Mesendoderm (in vitro differentiated cells): ENCODE measurements at regions not wholly inside any gene's neighbourhood (a gene's known extent, or its start where the extent isn't known, plus 50 kb on each side); places are given as distances from the start of the nearest gene placed in this dataset.
"Not testable (repeated sequence)": the region's sequence is repeated elsewhere in the genome, so short reads cannot be mapped to it uniquely, and the experiment has no call there.

Source experiments
- DNase-seq: peaks from one replicate; pipeline ENCODE4 v3.0.0; 2013
- H2AK5ac ChIP-seq: 2 replicates; pipeline ENCODE4 v1.6.1; 2013; ENCODE audit warnings: low read length, inconsistent platforms
- H2BK120ac ChIP-seq: 2 replicates; pipeline ENCODE4 v1.6.1; 2013; ENCODE audit warnings: low read depth, mild to moderate bottlenecking, low read length, moderate library complexity, mixed read lengths
- H2BK15ac ChIP-seq: replicated peaks from 2 replicates; pipeline ENCODE4 v1.6.1; 2013; ENCODE audit warnings: low read depth, mild to moderate bottlenecking, moderate library complexity
- H2BK5ac ChIP-seq: 2 replicates; pipeline ENCODE4 v1.6.1; 2013; ENCODE audit warnings: low read length, inconsistent platforms
- H3K18ac ChIP-seq: 2 replicates; pipeline ENCODE4 v1.6.1; 2013; ENCODE audit warnings: mild to moderate bottlenecking, low read length, mixed read lengths
- H3K23ac ChIP-seq: one replicate; pipeline ENCODE4 v1.6.1; 2013; ENCODE audit warnings: low read length
- H3K27ac ChIP-seq: 2 replicates; pipeline ENCODE4 v1.5.1; 2013; ENCODE audit warnings: low read depth, mild to moderate bottlenecking, inconsistent platforms, low read length, moderate library complexity
- H3K27me3 ChIP-seq: 2 replicates; pipeline ENCODE4 v1.6.1; 2013; ENCODE audit warnings: low read length, control low read depth, mild to moderate bottlenecking, inconsistent platforms; ENCODE audit not compliant: insufficient read depth, poor library complexity
- H3K36me3 ChIP-seq: 2 replicates; pipeline ENCODE4 v1.6.1; 2013; ENCODE audit warnings: low read length, inconsistent platforms; ENCODE audit not compliant: control insufficient read depth, insufficient read depth
- H3K4ac ChIP-seq: one replicate; pipeline ENCODE4 v1.6.1; 2013; ENCODE audit warnings: low read depth, mild to moderate bottlenecking, low read length, moderate library complexity
- H3K4me1 ChIP-seq: 2 replicates; pipeline ENCODE4 v1.6.1; 2013; ENCODE audit warnings: low read depth, low read length, inconsistent platforms; ENCODE audit not compliant: control insufficient read depth
- H3K4me2 ChIP-seq: 2 replicates; pipeline ENCODE4 v1.6.1; 2013; ENCODE audit warnings: low read length
- H3K4me3 ChIP-seq: 2 replicates; pipeline ENCODE4 v1.5.1; 2013; ENCODE audit warnings: mild to moderate bottlenecking, low read length
- H3K56ac ChIP-seq: one replicate; pipeline ENCODE4 v1.6.1; 2013; ENCODE audit warnings: low read length
- H3K79me1 ChIP-seq: 2 replicates; pipeline ENCODE4 v1.6.1; 2013; ENCODE audit warnings: low read length, inconsistent platforms
- H3K79me2 ChIP-seq: 2 replicates; pipeline ENCODE4 v1.6.1; 2013; ENCODE audit warnings: mild to moderate bottlenecking, low read length; ENCODE audit not compliant: control insufficient read depth, insufficient read depth
- H3K9ac ChIP-seq: 2 replicates; pipeline ENCODE4 v1.6.1; 2013; ENCODE audit warnings: low read length, inconsistent platforms
- H4K5ac ChIP-seq: one replicate; pipeline ENCODE4 v1.6.1; 2013; ENCODE audit warnings: low read length
- H4K8ac ChIP-seq: one replicate; pipeline ENCODE4 v1.6.1; 2013; ENCODE audit warnings: low read depth, mild to moderate bottlenecking, control low read depth, low read length, moderate library complexity
- WGBS: extraction: QIAGEN DNeasy Blood & Tissue Kit; methylation state at CpG from one replicate; pipeline ENCODE4 v1.1.7; 2013; ENCODE audit warnings: low lambda C conversion rate, missing lambda C conversion rate; ENCODE audit not compliant: insufficient coverage; ENCODE audit errors: extremely low coverage; 5-methylcytosine and 5-hydroxymethylcytosine counted together

DNA sequence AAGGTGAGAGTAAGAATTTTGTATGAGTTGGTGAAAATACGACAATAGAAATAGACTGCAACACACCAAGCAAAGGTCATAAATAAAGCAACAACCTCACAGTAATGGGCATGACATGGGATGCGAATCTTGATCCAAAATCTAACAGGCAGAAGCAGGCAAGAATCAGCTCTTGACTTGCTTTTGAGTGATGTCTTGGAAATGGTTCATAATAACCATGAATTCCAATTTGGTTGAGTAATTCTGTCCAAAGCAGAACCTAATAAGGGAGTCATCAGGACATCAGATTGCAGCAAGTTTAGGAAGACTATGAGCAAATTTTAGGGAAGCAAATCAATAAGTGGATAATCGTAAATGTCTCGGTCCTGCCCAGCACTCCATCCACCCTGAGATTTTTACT is 224.0 kb upstream of the ISX start:
- peaks cover 3% of the 10 kb centered on the region for H3K36me3 ChIP-seq
- H3K23ac ChIP-seq = no peak overlapping the region
- H2BK15ac ChIP-seq = peak overlapping the region; percentile 8
- H3K4me1 ChIP-seq = peaks cover 7% of the 10 kb centered on the region
- H2BK120ac ChIP-seq = peak overlapping the region; percentile 98
- no peak overlapping the region for H3K4me2 ChIP-seq
- H3K18ac ChIP-seq = peak overlapping the region; percentile 100
- H3K56ac ChIP-seq = peak overlapping the region; percentile 79
- WGBS = no CpG with 5 or more reads among the region's 4 CpGs
- no peaks in the 10 kb centered on the region for H3K79me2 ChIP-seq
- H4K5ac ChIP-seq = peak overlapping the region; percentile 9
- H3K4ac ChIP-seq = peak overlapping the region; percentile 79
- H3K4me3 ChIP-seq = no peak overlapping the region
- peak overlapping the region; percentile 77 for H3K27ac ChIP-seq
- no peak for DNase-seq
- H3K79me1 ChIP-seq = no peaks in the 10 kb centered on the region
- no peak overlapping the region for H2AK5ac ChIP-seq
- peak overlapping the region; percentile 80 for H2BK5ac ChIP-seq
- H4K8ac ChIP-seq = peak overlapping the region; percentile 79
- peak overlapping the region; percentile 44 for H3K9ac ChIP-seq
- H3K27me3 ChIP-seq = no peaks in the 10 kb centered on the region

DNA sequence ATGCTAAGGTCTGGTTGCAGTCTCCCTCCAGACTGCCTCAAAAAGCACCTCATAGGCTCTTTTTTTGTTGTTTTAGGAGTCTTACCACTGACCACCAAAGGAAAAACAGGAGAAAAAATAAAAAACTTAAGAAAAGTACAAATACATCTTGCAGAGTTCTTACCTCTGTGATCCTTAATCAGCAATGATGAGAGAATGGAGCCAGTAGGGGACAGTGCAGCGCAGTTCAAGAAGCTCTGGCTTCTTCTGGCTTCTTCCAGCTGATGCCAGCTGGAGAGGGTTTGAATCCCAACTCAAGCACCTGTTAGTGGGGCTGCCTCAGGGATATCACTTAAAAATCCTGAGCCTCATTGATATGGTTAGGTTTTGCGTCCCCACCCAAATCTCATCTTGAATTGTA is 223.3 kb upstream of the ISX start:
- H3K4me3 ChIP-seq = no peak overlapping the region
- H3K36me3 ChIP-seq = peaks cover 3% of the 10 kb centered on the region
- peak; percentile 67 for DNase-seq
- H2BK120ac ChIP-seq = peak overlapping the region; percentile 98
- peak overlapping the region; percentile 77 for H3K27ac ChIP-seq
- peak overlapping the region; percentile 96 for H3K4ac ChIP-seq
- no peaks in the 10 kb centered on the region for H3K79me1 ChIP-seq
- no peak overlapping the region for H4K8ac ChIP-seq
- peak overlapping the region; percentile 100 for H3K18ac ChIP-seq
- H3K9ac ChIP-seq = peak overlapping the region; percentile 32
- WGBS = no CpG with 5 or more reads among the region's 2 CpGs
- H3K79me2 ChIP-seq = no peaks in the 10 kb centered on the region
- H3K27me3 ChIP-seq = no peaks in the 10 kb centered on the region
- H3K23ac ChIP-seq = no peak overlapping the region
- H4K5ac ChIP-seq = no peak overlapping the region
- H3K4me2 ChIP-seq = no peak overlapping the region
- H2AK5ac ChIP-seq = no peak overlapping the region
- peak overlapping the region; percentile 56 for H3K56ac ChIP-seq
- H2BK5ac ChIP-seq = peak overlapping the region; percentile 60
- H3K4me1 ChIP-seq = peaks cover 7% of the 10 kb centered on the region
- H2BK15ac ChIP-seq = peak overlapping the region; percentile 8

DNA sequence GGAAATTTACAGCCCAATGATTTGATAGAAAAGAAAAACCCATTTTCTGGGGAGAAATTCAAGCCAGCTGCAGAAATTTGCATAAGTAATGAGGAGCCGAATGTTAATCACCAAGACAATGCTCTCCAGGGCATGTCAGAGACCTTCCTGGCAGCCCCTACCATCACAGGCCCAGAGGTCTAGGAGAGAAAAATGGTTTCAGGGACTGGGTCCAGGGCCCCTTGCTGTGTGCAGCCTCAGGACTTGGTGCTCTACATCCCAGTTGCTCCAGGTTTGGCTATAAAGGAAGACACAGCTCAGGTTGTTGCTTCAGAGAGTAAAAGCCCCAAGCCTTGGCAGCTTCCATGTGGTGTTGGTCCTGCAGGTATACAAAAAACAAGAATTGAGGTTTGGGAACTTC is 222.2 kb upstream of the ISX start:
- not testable (repeated sequence) for H2BK15ac ChIP-seq, H3K4ac ChIP-seq, DNase-seq, H3K23ac ChIP-seq, H3K4me1 ChIP-seq, H3K36me3 ChIP-seq, H3K56ac ChIP-seq, H3K4me3 ChIP-seq, H4K8ac ChIP-seq, H3K79me1 ChIP-seq, H3K4me2 ChIP-seq, H3K9ac ChIP-seq, H2BK5ac ChIP-seq, H4K5ac ChIP-seq, H3K79me2 ChIP-seq, H3K27me3 ChIP-seq
- Histone ChIP-seq H2BK120ac (peak overlapping the region; percentile 98), H3K18ac (peak overlapping the region; percentile 62), H2AK5ac (peak overlapping the region; percentile 18), H3K27ac (peak overlapping the region; percentile 23)
- no CpG with 5 or more reads among the region's 1 CpG for WGBS

DNA sequence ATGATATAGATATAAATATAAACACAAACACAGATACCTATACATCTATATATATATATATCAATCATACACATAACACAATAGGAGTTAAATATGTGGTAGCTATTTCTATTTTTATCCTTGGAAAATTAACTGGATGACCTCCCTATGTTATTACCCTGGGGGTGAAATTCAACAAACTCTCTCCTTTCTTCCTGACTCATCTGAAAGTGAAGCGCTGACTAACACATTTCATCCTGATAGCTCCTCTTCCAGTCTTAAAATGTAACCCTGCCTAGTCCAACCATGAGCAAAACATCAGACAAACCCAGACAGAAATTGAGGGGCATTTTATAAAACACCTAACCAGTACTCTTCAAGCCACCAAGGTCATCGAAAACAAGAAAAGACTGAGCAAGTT is 220.6 kb upstream of the ISX start:
- H3K36me3 ChIP-seq = peaks cover 3% of the 10 kb centered on the region
- H3K79me2 ChIP-seq = no peaks in the 10 kb centered on the region
- H3K27me3 ChIP-seq = no peaks in the 10 kb centered on the region
- H4K5ac ChIP-seq = no peak overlapping the region
- no peak overlapping the region for H3K4me3 ChIP-seq
- H3K79me1 ChIP-seq = no peaks in the 10 kb centered on the region
- no peak overlapping the region for H4K8ac ChIP-seq
- DNase-seq = no peak
- H3K4me1 ChIP-seq = peaks cover 5% of the 10 kb centered on the region
- H3K23ac ChIP-seq = no peak overlapping the region
- H3K27ac ChIP-seq = no peak overlapping the region
- H3K9ac ChIP-seq = no peak overlapping the region
- no peak overlapping the region for H3K56ac ChIP-seq
- no peak overlapping the region for H2BK120ac ChIP-seq
- peak overlapping the region; percentile 39 for H3K18ac ChIP-seq
- H2BK15ac ChIP-seq = no peak overlapping the region
- H3K4me2 ChIP-seq = no peak overlapping the region
- no peak overlapping the region for H3K4ac ChIP-seq
- no CpG with 5 or more reads among the region's 2 CpGs for WGBS
- no peak overlapping the region for H2BK5ac ChIP-seq
- H2AK5ac ChIP-seq = no peak overlapping the region

DNA sequence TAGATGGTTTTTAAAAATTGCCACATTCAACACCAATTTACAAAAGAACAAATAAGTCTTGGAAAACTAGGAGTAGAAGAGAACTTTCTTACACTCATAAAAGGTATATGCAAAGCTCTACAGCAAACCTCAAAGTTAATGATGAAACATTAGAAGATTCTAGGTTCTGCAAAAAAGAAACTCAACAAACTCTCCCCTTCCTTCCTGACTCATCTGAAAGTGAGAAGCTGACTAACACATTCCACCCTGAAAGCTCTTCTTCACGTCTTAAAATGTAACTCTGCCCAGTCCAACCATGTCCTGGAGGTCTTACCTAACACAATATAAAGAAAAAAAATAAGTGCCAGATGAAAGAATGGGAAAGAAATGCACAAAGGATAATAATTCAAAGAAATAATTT is 218.9 kb upstream of the ISX start:
- Histone ChIP-seq H3K4me1 (peaks cover under 1% of the 10 kb centered on the region), H4K8ac (no peak overlapping the region), H3K27me3 (no peaks in the 10 kb centered on the region), H3K79me2 (no peaks in the 10 kb centered on the region), H2BK15ac (no peak overlapping the region), H2BK120ac (no peak overlapping the region), H2BK5ac (no peak overlapping the region), H2AK5ac (no peak overlapping the region), H3K56ac (no peak overlapping the region), H3K23ac (no peak overlapping the region), H3K27ac (no peak overlapping the region), H3K79me1 (no peaks in the 10 kb centered on the region), H4K5ac (no peak overlapping the region), H3K4me2 (no peak overlapping the region), H3K4ac (no peak overlapping the region), H3K4me3 (no peak overlapping the region), H3K18ac (no peak overlapping the region), H3K9ac (no peak overlapping the region), H3K36me3 (peaks cover 3% of the 10 kb centered on the region)
- DNase-seq = peak; percentile 27
- WGBS = no CpG with 5 or more reads among the region's 1 CpG

DNA sequence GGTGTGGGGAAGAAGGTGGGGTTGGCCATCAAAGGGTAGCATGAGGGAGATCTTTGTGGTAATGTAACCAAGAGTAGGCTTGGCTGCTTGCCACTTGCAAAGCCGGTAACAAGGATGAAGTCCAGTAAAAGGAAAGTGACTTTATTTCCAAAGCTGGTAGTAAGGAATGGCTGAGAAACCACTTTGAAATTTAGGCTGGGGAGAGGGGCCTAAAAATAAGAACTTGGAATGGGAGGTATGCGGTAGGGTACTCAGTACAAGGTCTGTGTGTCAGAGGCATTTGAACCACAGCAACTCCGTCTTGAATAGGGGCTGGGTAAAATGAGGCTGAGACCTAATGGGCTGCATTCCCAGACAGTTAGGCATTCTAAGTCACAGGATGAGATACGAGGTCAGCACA is 216.0 kb upstream of the ISX start:
- Histone ChIP-seq H3K4me2 (no peak overlapping the region), H2BK120ac (no peak overlapping the region), H3K23ac (no peak overlapping the region), H3K79me1 (no peaks in the 10 kb centered on the region), H3K36me3 (no peaks in the 10 kb centered on the region), H2BK5ac (no peak overlapping the region), H3K4me3 (no peak overlapping the region), H3K79me2 (no peaks in the 10 kb centered on the region), H3K18ac (peak overlapping the region; percentile 23), H2AK5ac (no peak overlapping the region), H3K27me3 (no peaks in the 10 kb centered on the region), H2BK15ac (no peak overlapping the region), H3K4me1 (no peaks in the 10 kb centered on the region), H4K8ac (no peak overlapping the region), H3K56ac (no peak overlapping the region), H3K4ac (no peak overlapping the region), H3K9ac (no peak overlapping the region), H3K27ac (no peak overlapping the region), H4K5ac (no peak overlapping the region)
- peak; percentile 68 for DNase-seq
- no CpG with 5 or more reads among the region's 4 CpGs for WGBS
